Parathyroid adenoma (tissue), 2 donors: ENCODE measurements at regions not wholly inside any gene's neighbourhood (a gene's known extent, or its start where the extent isn't known, plus 50 kb on each side); places are given as distances from the start of the nearest gene placed in this dataset.

Source experiments
- H2AFZ ChIP-seq: fragments of 300-600 bp; sonication (generic); one replicate; pipeline ENCODE4 v1.7.0; 2017; ENCODE audit warnings: antibody characterized with exemption, mild to moderate bottlenecking
- H3K27ac ChIP-seq: fragments of 300-600 bp; sonication (generic); one replicate; pipeline ENCODE4 v1.7.0; 2017
- H3K27me3 ChIP-seq: fragments of 300-600 bp; sonication (generic); one replicate; pipeline ENCODE4 v1.7.0; 2017; ENCODE audit warnings: low read length; ENCODE audit not compliant: control insufficient read depth, insufficient read depth
- H3K36me3 ChIP-seq: fragments of 300-600 bp; sonication (generic); one replicate; pipeline ENCODE4 v1.7.0; 2017; ENCODE audit warnings: low read length; ENCODE audit not compliant: control insufficient read depth, insufficient read depth
- H3K4me1 ChIP-seq: fragments of 300-600 bp; sonication (generic); one replicate; pipeline ENCODE4 v1.7.0; 2017; ENCODE audit warnings: control low read depth
- H3K4me2 ChIP-seq: fragments of 300-600 bp; sonication (generic); one replicate; pipeline ENCODE4 v1.7.0; 2017; ENCODE audit warnings: low read length
- H3K4me3 ChIP-seq: fragments of 300-600 bp; sonication (generic); one replicate; pipeline ENCODE4 v1.7.0; 2017; ENCODE audit warnings: low read depth, low read length
- H3K79me2 ChIP-seq: fragments of 300-600 bp; sonication (generic); one replicate; pipeline ENCODE4 v1.7.0; 2017; ENCODE audit warnings: control low read depth
- H3K9ac ChIP-seq: fragments of 300-600 bp; sonication (generic); one replicate; pipeline ENCODE4 v1.7.0; 2017; ENCODE audit warnings: mild to moderate bottlenecking
- H3K9me3 ChIP-seq: fragments of 300-600 bp; sonication (generic); one replicate; pipeline ENCODE4 v1.7.0; 2017; ENCODE audit warnings: low read length; ENCODE audit not compliant: control insufficient read depth
- CTCF ChIP-seq: fragments of 300-600 bp; sonication (generic); IDR thresholded peaks from one replicate; pipeline ENCODE4 v1.7.0; 2017; ENCODE audit warnings: antibody characterized with exemption, mild to moderate bottlenecking
- donor health status: primary hyperparathyroidism.

- no peaks in the 10 kb centered on the region for H3K4me1 ChIP-seq
- H3K27me3 ChIP-seq: no peaks in the 10 kb centered on the region
- no peak for TF ChIP-seq CTCF
- no peak overlapping the region for H3K4me3 ChIP-seq
- no peak overlapping the region for H2AFZ ChIP-seq
- no peaks in the 10 kb centered on the region for H3K36me3 ChIP-seq
- no peaks in the 10 kb centered on the region for H3K9me3 ChIP-seq
- no peak overlapping the region for H3K9ac ChIP-seq
- H3K27ac ChIP-seq: no peak overlapping the region
- no peak overlapping the region for H3K4me2 ChIP-seq
- no peaks in the 10 kb centered on the region for H3K79me2 ChIP-seq
Measured at GRCh38 chr14:29444805-29445204, 482.8 kb downstream of the PRKD1 start.

- H3K36me3 ChIP-seq: no peaks in the 10 kb centered on the region
- H3K4me3 ChIP-seq: no peak overlapping the region
- no peak overlapping the region for H3K9ac ChIP-seq
- H3K79me2 ChIP-seq: no peaks in the 10 kb centered on the region
- H2AFZ ChIP-seq: no peak overlapping the region
- no peaks in the 10 kb centered on the region for H3K4me1 ChIP-seq
- H3K27me3 ChIP-seq: no peaks in the 10 kb centered on the region
- H3K27ac ChIP-seq: no peak overlapping the region
- no peaks in the 10 kb centered on the region for H3K9me3 ChIP-seq
- no peak overlapping the region for H3K4me2 ChIP-seq
- no peak for TF ChIP-seq CTCF
Measured at GRCh38 chr14:29446971-29447370, 480.7 kb downstream of the PRKD1 start.

GRCh38 chr14:29451941-29452340 lies 475.7 kb downstream of the PRKD1 start:
- no peak overlapping the region for H3K9ac ChIP-seq
- no peak overlapping the region for H2AFZ ChIP-seq
- no peak overlapping the region for H3K4me3 ChIP-seq
- H3K27me3 ChIP-seq: no peaks in the 10 kb centered on the region
- H3K36me3 ChIP-seq: no peaks in the 10 kb centered on the region
- TF ChIP-seq CTCF: no peak
- H3K79me2 ChIP-seq: no peaks in the 10 kb centered on the region
- H3K9me3 ChIP-seq: no peaks in the 10 kb centered on the region
- no peak overlapping the region for H3K27ac ChIP-seq
- no peak overlapping the region for H3K4me2 ChIP-seq
- no peaks in the 10 kb centered on the region for H3K4me1 ChIP-seq

GRCh38 chr14:29453045-29453444 lies 474.6 kb downstream of the PRKD1 start:
- Histone ChIP-seq H3K27me3 (no peaks in the 10 kb centered on the region), H3K9ac (no peak overlapping the region), H3K4me2 (no peak overlapping the region), H3K9me3 (no peaks in the 10 kb centered on the region), H3K4me3 (no peak overlapping the region), H3K4me1 (no peaks in the 10 kb centered on the region), H2AFZ (no peak overlapping the region), H3K36me3 (no peaks in the 10 kb centered on the region), H3K27ac (no peak overlapping the region), H3K79me2 (no peaks in the 10 kb centered on the region)
- no peak for TF ChIP-seq CTCF

- Histone ChIP-seq H3K4me3 (no peak overlapping the region), H3K36me3 (no peaks in the 10 kb centered on the region), H3K27ac (no peak overlapping the region), H3K79me2 (no peaks in the 10 kb centered on the region), H3K9ac (no peak overlapping the region), H3K9me3 (no peaks in the 10 kb centered on the region), H3K27me3 (no peaks in the 10 kb centered on the region), H3K4me2 (no peak overlapping the region), H2AFZ (no peak overlapping the region), H3K4me1 (no peaks in the 10 kb centered on the region)
- TF ChIP-seq CTCF: no peak
Measured at GRCh38 chr14:29454026-29454693, 473.5 kb downstream of the PRKD1 start.
